ENCODE measurements at regions not wholly inside any gene's neighbourhood (a gene's known extent, or its start where the extent isn't known, plus 50 kb on each side); places are given as distances from the start of the nearest gene placed in this dataset.

DNA sequence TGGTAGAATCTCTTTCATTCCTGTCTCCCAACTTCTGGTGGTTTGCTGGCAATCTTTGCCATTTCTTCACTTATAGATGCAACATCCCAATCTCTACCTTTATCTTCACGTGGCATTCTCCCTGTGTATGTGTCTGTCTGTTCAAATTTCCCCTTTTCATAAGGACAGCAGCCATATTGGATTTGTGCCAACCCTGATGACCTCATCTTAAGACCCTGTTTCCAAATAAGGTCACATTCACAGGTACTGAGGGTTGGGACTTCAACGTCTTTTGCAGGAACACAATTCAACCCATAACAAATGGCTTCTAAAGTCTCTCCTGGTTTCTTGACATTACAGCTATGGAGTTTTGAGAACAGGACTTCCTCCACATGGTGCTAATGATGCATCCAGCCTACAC, 84.5 kb upstream of the OLIG2 start:
- no peak for TF ChIP-seq CTCF (IDR thresholded peaks at IDR 0.05 in 8 of 11, conservative IDR thresholded peaks at IDR 0.05 in 3 of 11)
- TF ChIP-seq POLR2AphosphoS5 (IDR thresholded peaks at IDR 0.05), result no peak

Measured in spleen (tissue), 7 donors.